WTC11 (cell line): ENCODE measurements at regions not wholly inside any gene's neighbourhood (a gene's known extent, or its start where the extent isn't known, plus 50 kb on each side); places are given as distances from the start of the nearest gene placed in this dataset.

ENCODE experiments used
- ATF3 ChIP-seq: sonication (generic); formaldehyde crosslinking; conservative IDR thresholded peaks from 2 replicates; pipeline ENCODE4 v1.8.1; 2022; ENCODE audit warnings: mild to moderate bottlenecking, missing genetic modification reagents
- ATF6 ChIP-seq: sonication (generic); formaldehyde crosslinking; IDR thresholded peaks from 2 replicates; pipeline ENCODE4 v1.8.1; 2023; ENCODE audit warnings: mild to moderate bottlenecking, missing genetic modification reagents
- CDX4 ChIP-seq: fragments of 250-450 bp; sonication (Bioruptor Pico); IDR thresholded peaks from 2 replicates; pipeline ENCODE4 v1.9.0; 2021; ENCODE audit warnings: moderate library complexity, mild to moderate bottlenecking, inconsistent platforms, borderline replicate concordance
- CTCF ChIP-seq: fragments of 200-600 bp; IDR thresholded peaks from 2 replicates; pipeline ENCODE4 v1.8.0; 2022; ENCODE audit warnings: antibody characterized with exemption
- E2F4 ChIP-seq: sonication (generic); formaldehyde crosslinking; IDR thresholded peaks from 2 replicates; pipeline ENCODE4 v1.8.1; 2022; ENCODE audit warnings: low read depth, mild to moderate bottlenecking, moderate library complexity, missing genetic modification reagents, borderline replicate concordance
- JUN ChIP-seq: sonication (generic); formaldehyde crosslinking; IDR thresholded peaks from 2 replicates; pipeline ENCODE4 v1.8.0; 2023; ENCODE audit warnings: mild to moderate bottlenecking, missing genetic modification reagents
- SP1 ChIP-seq: sonication (generic); formaldehyde crosslinking; conservative IDR thresholded peaks from 2 replicates; pipeline ENCODE4 v1.8.1; 2022; ENCODE audit warnings: missing genetic modification reagents
- TEAD4 ChIP-seq: sonication (generic); formaldehyde crosslinking; IDR thresholded peaks from 2 replicates; pipeline ENCODE4 v1.8.0; 2022; ENCODE audit warnings: mild to moderate bottlenecking, missing genetic modification reagents
- USF2 ChIP-seq: sonication (generic); formaldehyde crosslinking; IDR thresholded peaks from 2 replicates; pipeline ENCODE4 v1.8.1; 2023; ENCODE audit warnings: mild to moderate bottlenecking, missing genetic modification reagents, moderate library complexity
- ZBTB43 ChIP-seq: sonication (generic); formaldehyde crosslinking; IDR thresholded peaks from 2 replicates; pipeline ENCODE4 v1.8.1; 2023; ENCODE audit warnings: mild to moderate bottlenecking, missing genetic modification reagents
- ZNF232 ChIP-seq: sonication (generic); formaldehyde crosslinking; IDR thresholded peaks from 2 replicates; pipeline ENCODE4 v1.8.0; 2022; ENCODE audit warnings: mild to moderate bottlenecking, missing genetic modification reagents
- ZNF317 ChIP-seq: sonication (generic); formaldehyde crosslinking; IDR thresholded peaks from 2 replicates; pipeline ENCODE4 v1.8.1; 2023; ENCODE audit warnings: low read depth, mild to moderate bottlenecking, moderate library complexity, missing genetic modification reagents, borderline replicate concordance

GRCh38 chr5:18850216-18850615, 1137.8 kb downstream of the CDH18 start:
- TF ChIP-seq ATF3 (CRISPR knock-in tag) = no peak
- TF ChIP-seq CTCF = no peak
- no peak for TF ChIP-seq E2F4 (CRISPR knock-in tag)
- no peak for TF ChIP-seq ZNF317
- no peak for TF ChIP-seq CDX4 (CRISPR knock-in tag)
- no peak for TF ChIP-seq USF2 (CRISPR knock-in tag)
- no peak for TF ChIP-seq ZBTB43 (CRISPR knock-in tag)
- TF ChIP-seq ZNF232 (CRISPR knock-in tag) = no peak
- TF ChIP-seq TEAD4 (CRISPR knock-in tag) = no peak
- TF ChIP-seq JUN (CRISPR knock-in tag) = no peak
- no peak for TF ChIP-seq SP1 (CRISPR knock-in tag)
- no peak for TF ChIP-seq ATF6 (CRISPR knock-in tag)
